Left lung (tissue), 4 donors: ENCODE measurements at regions not wholly inside any gene's neighbourhood (a gene's known extent, or its start where the extent isn't known, plus 50 kb on each side); places are given as distances from the start of the nearest gene placed in this dataset.
"Not testable (repeated sequence)": the region's sequence is repeated elsewhere in the genome, so short reads cannot be mapped to it uniquely, and the experiment has no call there.

ENCODE experiments used
- ATAC-seq: fragments of 200-7000 bp; cut with Tn5 transposase; one replicate; pipeline ENCODE4 v1.9.1; 2020; ENCODE audit warnings: moderate library complexity
- DNase-seq, 4 donors: peaks; one replicate each; pipeline ENCODE4 v3.0.0-alpha.2; 2013 to 2020
- H3K27ac ChIP-seq, 2 donors: fragments of 200-600 bp; sonication (generic) in 1 of 2; one replicate each; pipeline versions ENCODE4 v1.5.0 to v1.8.0; 2020 to 2021
- H3K27me3 ChIP-seq, 2 donors: fragments of 200-600 bp; sonication (generic) in 1 of 2; one replicate each; pipeline versions ENCODE4 v1.5.0 to v1.8.0; 2020 to 2021
- H3K36me3 ChIP-seq, 2 donors: fragments of 200-600 bp; sonication (generic) in 1 of 2; one replicate each; pipeline versions ENCODE4 v1.5.0 to v1.8.0; 2020 to 2021
- H3K4me1 ChIP-seq, 2 donors: fragments of 200-600 bp; one replicate each; pipeline ENCODE4 v1.8.0; 2021
- H3K4me3 ChIP-seq, 2 donors: fragments of 200-600 bp; sonication (generic) in 1 of 2; one replicate each; pipeline versions ENCODE4 v1.5.0 to v1.8.0; 2020 to 2021; ENCODE audit warnings: mild to moderate bottlenecking in 1 of 2
- H3K9me3 ChIP-seq, 2 donors: fragments of 200-600 bp; sonication (generic) in 1 of 2; one replicate each; pipeline versions ENCODE4 v1.5.0 to v1.8.0; 2020 to 2021
- intact Hi-C, 2 donors: fragments of 100-400 bp; cut with DNase I; formaldehyde crosslinking; loops; one replicate each; pipeline versions ENCODE4 v1.11.2 to v1.14.2; 2022
- TF ChIP-seq, protein P1 (sequence below), 2 donors: fragments of 200-600 bp; sonication (generic) in 1 of 2; IDR thresholded peaks; one replicate each; pipeline versions ENCODE4 v1.5.0 to v1.8.0; 2021; ENCODE audit warnings: antibody characterized with exemption in 2 of 2
- donor health status: DM: no; HTN: yes; CAD: no.
- donor health status: DM: no; HTN: no; CAD: no.

DNA sequence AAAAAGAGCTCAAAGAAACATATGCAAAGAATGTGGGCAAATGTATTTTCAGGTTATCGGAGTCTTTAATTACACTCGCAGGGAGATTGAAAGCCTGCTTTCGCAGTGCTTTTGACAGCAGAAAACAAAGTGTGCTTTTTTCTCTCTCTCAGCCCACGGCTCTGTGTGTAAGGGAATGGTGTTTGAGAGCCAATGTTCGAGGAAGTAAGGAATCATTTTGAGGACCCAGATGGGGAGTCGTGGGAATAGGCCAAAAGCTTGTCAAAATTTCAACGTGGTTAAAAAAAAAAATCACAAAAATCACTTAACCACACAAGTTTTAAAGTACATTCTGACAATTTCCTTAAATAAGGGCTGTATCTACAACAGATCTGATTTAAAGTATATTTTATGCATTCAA, 197.1 kb upstream of the IRS2 start:
- intact Hi-C loops: no loop called here
- H3K27me3 ChIP-seq: no peaks in the 10 kb centered on the region
- H3K4me1 ChIP-seq: no peaks in the 10 kb centered on the region
- no peak for ATAC-seq
- no peak overlapping the region for H3K27ac ChIP-seq
- H3K36me3 ChIP-seq: no peaks in the 10 kb centered on the region
- no peak for DNase-seq
- H3K4me3 ChIP-seq: no peak overlapping the region
- H3K9me3 ChIP-seq: no peaks in the 10 kb centered on the region
- TF ChIP-seq, protein P1, sequence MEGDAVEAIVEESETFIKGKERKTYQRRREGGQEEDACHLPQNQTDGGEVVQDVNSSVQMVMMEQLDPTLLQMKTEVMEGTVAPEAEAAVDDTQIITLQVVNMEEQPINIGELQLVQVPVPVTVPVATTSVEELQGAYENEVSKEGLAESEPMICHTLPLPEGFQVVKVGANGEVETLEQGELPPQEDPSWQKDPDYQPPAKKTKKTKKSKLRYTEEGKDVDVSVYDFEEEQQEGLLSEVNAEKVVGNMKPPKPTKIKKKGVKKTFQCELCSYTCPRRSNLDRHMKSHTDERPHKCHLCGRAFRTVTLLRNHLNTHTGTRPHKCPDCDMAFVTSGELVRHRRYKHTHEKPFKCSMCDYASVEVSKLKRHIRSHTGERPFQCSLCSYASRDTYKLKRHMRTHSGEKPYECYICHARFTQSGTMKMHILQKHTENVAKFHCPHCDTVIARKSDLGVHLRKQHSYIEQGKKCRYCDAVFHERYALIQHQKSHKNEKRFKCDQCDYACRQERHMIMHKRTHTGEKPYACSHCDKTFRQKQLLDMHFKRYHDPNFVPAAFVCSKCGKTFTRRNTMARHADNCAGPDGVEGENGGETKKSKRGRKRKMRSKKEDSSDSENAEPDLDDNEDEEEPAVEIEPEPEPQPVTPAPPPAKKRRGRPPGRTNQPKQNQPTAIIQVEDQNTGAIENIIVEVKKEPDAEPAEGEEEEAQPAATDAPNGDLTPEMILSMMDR (IDR thresholded peaks at IDR 0.05): no peak

DNA sequence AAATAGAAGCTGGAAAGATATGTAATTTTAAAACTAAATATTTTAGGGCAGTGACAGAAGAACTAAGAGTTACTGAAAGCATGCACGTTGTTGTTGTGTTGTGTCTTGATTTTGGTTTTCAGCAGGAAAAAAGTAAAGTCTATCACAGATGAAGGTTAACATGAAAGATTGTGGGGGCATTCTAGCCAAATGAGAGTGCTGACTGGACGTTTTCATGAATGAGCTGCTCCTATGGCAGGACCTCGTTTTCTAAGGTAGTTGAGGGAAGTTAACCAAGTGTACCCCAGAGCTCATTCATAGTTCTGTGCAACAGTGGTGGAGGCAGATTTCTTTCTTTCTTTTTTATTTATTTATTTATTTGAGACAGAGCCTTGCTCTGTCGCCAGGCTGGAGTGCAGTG, 194.6 kb upstream of the IRS2 start:
- no peaks in the 10 kb centered on the region for H3K4me1 ChIP-seq
- TF ChIP-seq, protein P1 (IDR thresholded peaks at IDR 0.05): no peak
- no peak overlapping the region for H3K4me3 ChIP-seq
- intact Hi-C loops: no loop called here
- DNase-seq (no peak), ATAC-seq (no peak)
- no peaks in the 10 kb centered on the region for H3K27me3 ChIP-seq
- H3K9me3 ChIP-seq: no peaks in the 10 kb centered on the region
- H3K27ac ChIP-seq: no peak overlapping the region
- H3K36me3 ChIP-seq: no peaks in the 10 kb centered on the region

DNA sequence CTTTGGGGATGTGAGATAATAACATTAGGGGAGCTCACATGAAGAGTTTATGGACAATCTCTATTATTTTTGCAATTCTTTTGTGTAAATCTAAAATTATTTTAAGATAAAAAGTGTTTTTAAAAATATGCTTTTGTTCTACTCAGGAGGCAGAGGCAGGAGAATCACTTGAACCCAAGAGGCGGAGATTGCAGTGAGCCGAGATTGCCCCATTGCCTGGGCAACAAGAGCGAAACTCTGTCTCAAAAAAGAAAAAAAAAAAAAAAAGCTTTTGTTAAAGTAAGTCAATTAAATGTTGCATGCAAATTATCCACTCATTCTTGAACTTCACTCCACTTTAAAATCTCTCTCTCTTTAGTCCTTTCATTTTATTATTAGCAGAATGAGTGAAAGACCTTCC, 193.3 kb upstream of the IRS2 start:
- H3K4me3 ChIP-seq, H3K27me3 ChIP-seq, intact Hi-C loops, H3K36me3 ChIP-seq, H3K9me3 ChIP-seq, H3K4me1 ChIP-seq, DNase-seq, ATAC-seq, H3K27ac ChIP-seq: not testable (repeated sequence)

DNA sequence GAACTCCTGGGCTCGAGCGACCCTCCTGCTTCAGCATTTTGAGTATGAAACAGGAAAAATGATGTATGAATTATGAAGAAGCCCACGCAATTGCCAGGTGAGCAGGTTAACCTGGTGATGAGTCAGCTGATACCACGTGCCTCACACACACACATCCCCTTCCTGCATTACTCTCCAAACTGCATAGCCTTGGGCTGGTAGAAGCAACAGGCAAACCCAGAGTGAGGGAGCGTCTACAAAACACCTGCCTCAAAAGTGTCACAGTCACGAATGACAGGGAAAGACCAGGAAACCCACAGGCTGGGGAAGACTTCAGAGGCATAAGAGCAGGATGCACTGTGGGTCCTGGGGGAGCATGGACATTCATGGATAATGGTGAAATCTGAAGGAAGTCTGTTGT, 192.8 kb upstream of the IRS2 start:
- intact Hi-C loops: no loop called here
- TF ChIP-seq, protein P1 (IDR thresholded peaks at IDR 0.05): no peak
- no peak overlapping the region for H3K27ac ChIP-seq
- no peaks in the 10 kb centered on the region for H3K36me3 ChIP-seq
- no peaks in the 10 kb centered on the region for H3K27me3 ChIP-seq
- H3K4me1 ChIP-seq: no peaks in the 10 kb centered on the region
- H3K4me3 ChIP-seq: no peak overlapping the region
- no peaks in the 10 kb centered on the region for H3K9me3 ChIP-seq
- no peak for DNase-seq
- no peak for ATAC-seq

DNA sequence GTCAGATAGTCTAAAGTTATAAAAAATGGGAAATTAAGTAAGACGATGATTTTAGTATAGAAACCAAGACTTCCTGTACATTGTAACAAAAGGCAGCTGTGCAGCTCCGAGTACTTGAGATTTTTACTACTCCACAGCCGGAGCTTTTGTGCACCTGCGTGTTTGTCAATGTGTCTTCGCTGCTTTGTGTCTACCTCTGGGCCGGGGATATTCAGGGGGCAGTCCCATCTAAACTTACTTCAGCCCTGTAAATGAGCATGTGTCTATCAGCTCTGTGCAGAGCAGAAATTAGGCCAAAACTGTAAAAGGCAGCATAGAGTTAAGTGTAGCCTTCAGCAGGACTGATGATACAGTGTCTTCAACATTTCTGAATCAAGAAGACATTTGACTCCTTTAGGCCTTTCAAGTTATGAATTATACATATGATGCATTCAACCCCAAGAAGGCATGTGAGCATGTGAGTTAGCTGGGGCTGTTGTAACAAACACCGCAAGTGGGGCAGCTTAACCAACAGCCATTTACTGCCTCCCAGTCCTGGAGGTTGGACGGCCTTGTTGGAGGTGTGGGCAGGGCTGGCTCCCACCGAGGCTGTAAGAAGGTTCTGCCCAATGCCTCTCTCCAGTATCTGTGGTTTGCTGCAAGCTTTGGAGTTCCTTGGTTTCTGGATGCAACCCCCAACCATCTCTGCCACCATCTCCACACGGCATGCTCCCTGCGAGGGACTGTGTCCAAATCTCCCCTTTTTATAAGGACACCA, 191.0 kb upstream of the IRS2 start:
- no peak overlapping the region for H3K27ac ChIP-seq
- H3K4me3 ChIP-seq: no peak overlapping the region
- no peak for DNase-seq
- no peaks in the 10 kb centered on the region for H3K4me1 ChIP-seq
- H3K27me3 ChIP-seq: peaks cover 0 to 5% of the 10 kb centered on the region in 2 donors
- no peaks in the 10 kb centered on the region for H3K9me3 ChIP-seq
- intact Hi-C loops: no loop called here
- H3K36me3 ChIP-seq: no peaks in the 10 kb centered on the region
- TF ChIP-seq, protein P1 (IDR thresholded peaks at IDR 0.05): no peak
- ATAC-seq: no peak
